ENCODE measurements at regions not wholly inside any gene's neighbourhood (a gene's known extent, or its start where the extent isn't known, plus 50 kb on each side); places are given as distances from the start of the nearest gene placed in this dataset.

- no peak for TF ChIP-seq CTCF (IDR thresholded peaks at IDR 0.05)
- DNase-seq (ENCODE audit: low spot score) (no peak), ATAC-seq (ENCODE audit: low FRiP score) (no peak)
Observed at GRCh38 chr11:86749821-86750401, 50.4 kb upstream of the PRSS23 start.

DNA sequence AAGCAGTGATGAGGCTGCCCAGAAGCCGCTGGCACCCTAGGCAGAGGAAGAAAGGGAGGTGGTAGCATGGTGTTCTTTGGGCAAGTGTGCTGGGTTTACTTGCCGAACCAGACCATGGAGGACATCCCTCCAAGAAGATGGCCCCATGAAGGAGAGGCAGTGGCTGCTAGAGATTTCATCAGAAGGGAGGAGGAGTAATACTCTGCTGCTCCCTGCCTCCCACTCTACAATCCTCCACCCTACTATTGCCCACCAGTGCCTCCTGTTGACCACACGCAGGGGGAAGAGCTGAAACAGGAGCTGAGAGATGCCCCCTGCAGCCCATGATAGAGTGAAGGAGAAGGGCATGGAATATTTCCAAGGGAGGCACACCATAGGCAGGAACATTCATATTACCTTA, 51.0 kb upstream of the PRSS23 start:
- TF ChIP-seq CTCF (IDR thresholded peaks at IDR 0.05), result no peak
- no peak for ATAC-seq (ENCODE audit: low FRiP score)
- no peak for DNase-seq (ENCODE audit: low spot score)

GRCh38 chr11:86748296-86748695, 52.0 kb upstream of the PRSS23 start:
- TF ChIP-seq CTCF (IDR thresholded peaks at IDR 0.05), result no peak
- DNase-seq (ENCODE audit: low spot score) (no peak), ATAC-seq (ENCODE audit: low FRiP score) (no peak)

DNA sequence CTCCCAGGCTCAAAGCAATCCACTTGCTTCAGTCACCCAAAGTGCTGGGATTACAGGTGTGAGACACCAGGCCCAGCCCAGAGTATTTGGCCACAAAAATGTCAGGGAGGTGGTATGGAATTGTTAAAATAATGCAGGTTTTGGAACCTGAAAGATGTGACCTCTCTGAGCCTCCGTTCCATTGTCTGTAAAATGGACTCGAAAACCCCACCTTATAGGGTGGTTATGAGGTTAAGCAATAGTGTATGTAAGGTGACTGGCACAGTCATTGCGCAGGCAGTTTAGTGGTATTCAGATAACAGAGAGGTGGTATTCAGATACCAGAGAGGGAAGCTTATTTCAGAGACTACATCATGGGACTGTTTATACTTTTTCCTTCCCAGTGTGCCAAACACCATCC, 52.5 kb upstream of the PRSS23 start:
- no peak for TF ChIP-seq CTCF (IDR thresholded peaks at IDR 0.05)
- DNase-seq (ENCODE audit: low spot score), result no peak
- ATAC-seq (ENCODE audit: low FRiP score), result no peak

DNA sequence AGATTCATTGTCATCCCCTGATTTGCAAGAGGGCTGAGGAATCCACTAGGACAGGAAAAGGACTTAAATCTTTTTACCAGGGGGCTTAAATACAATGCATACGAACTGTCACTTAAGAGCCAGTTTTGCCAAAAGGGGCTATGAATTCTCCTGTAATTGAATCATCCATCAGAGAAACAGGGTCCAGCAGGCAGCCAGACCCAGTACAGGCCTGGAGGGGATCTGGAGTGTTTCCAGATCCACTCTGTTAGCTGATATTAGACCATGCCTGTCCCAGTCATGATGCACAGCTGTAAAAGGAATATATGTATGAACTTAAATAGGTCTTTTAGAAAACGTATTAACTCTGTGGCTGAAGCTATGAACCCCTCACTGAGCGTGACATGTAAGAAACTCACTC, 53.8 kb upstream of the PRSS23 start:
- ATAC-seq (ENCODE audit: low FRiP score), result no peak
- DNase-seq (ENCODE audit: low spot score), result no peak
- no peak for TF ChIP-seq CTCF (IDR thresholded peaks at IDR 0.05)

GRCh38 chr11:86745571-86745970, 54.8 kb upstream of the PRSS23 start:
- ATAC-seq (ENCODE audit: low FRiP score), result no peak
- DNase-seq (ENCODE audit: low spot score), result no peak
- TF ChIP-seq CTCF (IDR thresholded peaks at IDR 0.05), result no peak

- no peak for TF ChIP-seq CTCF (IDR thresholded peaks at IDR 0.05)
- DNase-seq (ENCODE audit: low spot score), result no peak
- peak; percentile 67 for ATAC-seq (ENCODE audit: low FRiP score)
Observed at GRCh38 chr11:86743223-86744118, 56.9 kb upstream of the PRSS23 start.
